HEK293 (cell line): ENCODE measurements at regions not wholly inside any gene's neighbourhood (a gene's known extent, or its start where the extent isn't known, plus 50 kb on each side); places are given as distances from the start of the nearest gene placed in this dataset.

Experiments used
- CTCF ChIA-PET: fragments of 350-600 bp; formaldehyde crosslinking; extraction: SDS; loops from one replicate; lab custom pipeline; 2021; ENCODE audit warnings: antibody characterized with exemption; lab: Yijun Ruan, JAX
- POLR2A ChIA-PET: fragments of 300-600 bp; formaldehyde crosslinking; extraction: SDS; loops from one replicate; lab custom pipeline; 2020; ENCODE audit warnings: antibody characterized with exemption, inconsistent platforms; lab: Yijun Ruan, JAX
- H3K27ac ChIP-seq: fragments of 200-500 bp; sonication (Bioruptor generic); 2 replicates; pipeline ENCODE4 v1.5.1; 2014; ENCODE audit warnings: low read depth, low read length, control low read depth, inconsistent platforms; ENCODE audit errors: extremely low read depth
- H3K36me3 ChIP-seq, 2 experiments: fragments of 200-500 bp in 1 of 2; sonication (Bioruptor generic) in 1 of 2; 1 replicate in 1 of 2; 2 replicates in 1 of 2; pipeline ENCODE4 v1.5.1; 2014 to 2017; ENCODE audit warnings: inconsistent platforms in 2 of 2, low read length in 2 of 2; ENCODE audit not compliant: control insufficient read depth in 2 of 2, insufficient read depth in 1 of 2
- H3K4me1 ChIP-seq: fragments of 200-500 bp; sonication (Bioruptor generic); 2 replicates; pipeline ENCODE4 v1.5.1; 2014; ENCODE audit warnings: mild to moderate bottlenecking, low read length, inconsistent platforms; ENCODE audit not compliant: control insufficient read depth, insufficient read depth
- H3K4me3 ChIP-seq: 2 replicates; pipeline ENCODE4 v1.5.1; 2011; ENCODE audit warnings: low read depth, mild to moderate bottlenecking, control low read depth, low read length, moderate library complexity
- H3K9me3 ChIP-seq: fragments of 200-500 bp; sonication (Bioruptor generic); 2 replicates; pipeline ENCODE4 v1.5.1; 2014; ENCODE audit warnings: low read depth, low read length, inconsistent platforms; ENCODE audit not compliant: control insufficient read depth, insufficient read depth
- SP3 ChIP-seq: fragments of 450-650 bp; formaldehyde crosslinking; IDR thresholded peaks from 2 replicates; pipeline ENCODE4 v1.5.1; 2016; ENCODE audit warnings: missing biosample characterization, missing genetic modification characterization
- ZBTB21 ChIP-seq: fragments of 450-650 bp; formaldehyde crosslinking; IDR thresholded peaks from 2 replicates; pipeline ENCODE4 v1.5.1; 2017; ENCODE audit warnings: missing biosample characterization, missing genetic modification characterization
- ZNF121 ChIP-seq: fragments of 450-650 bp; formaldehyde crosslinking; IDR thresholded peaks from 2 replicates; pipeline ENCODE4 v1.5.1; 2016; ENCODE audit warnings: missing biosample characterization, missing genetic modification characterization
- ZNF133 ChIP-seq: fragments of 450-650 bp; formaldehyde crosslinking; IDR thresholded peaks from 2 replicates; pipeline ENCODE4 v1.5.1; 2016; ENCODE audit warnings: missing biosample characterization, missing genetic modification characterization
- ZNF146 ChIP-seq: fragments of 450-650 bp; formaldehyde crosslinking; IDR thresholded peaks from 2 replicates; pipeline ENCODE4 v1.5.1; 2016; ENCODE audit warnings: missing biosample characterization, missing genetic modification characterization
- ZNF148 ChIP-seq: fragments of 450-650 bp; formaldehyde crosslinking; IDR thresholded peaks from 2 replicates; pipeline ENCODE4 v1.5.0; 2017; ENCODE audit warnings: missing biosample characterization, missing genetic modification characterization, borderline replicate concordance
- ZNF211 ChIP-seq: fragments of 450-650 bp; formaldehyde crosslinking; IDR thresholded peaks from 2 replicates; pipeline ENCODE4 v1.5.1; 2016; ENCODE audit warnings: low read depth, missing biosample characterization, missing genetic modification characterization
- ZNF350 ChIP-seq: fragments of 450-650 bp; formaldehyde crosslinking; IDR thresholded peaks from 2 replicates; pipeline ENCODE4 v1.5.0; 2017; ENCODE audit warnings: missing biosample characterization, mild to moderate bottlenecking, missing genetic modification characterization
- ZNF391 ChIP-seq: fragments of 450-650 bp; formaldehyde crosslinking; IDR thresholded peaks from 2 replicates; pipeline ENCODE4 v1.5.1; 2016; ENCODE audit warnings: low read depth, missing biosample characterization, missing genetic modification characterization, borderline replicate concordance
- ZNF501 ChIP-seq: fragments of 450-650 bp; formaldehyde crosslinking; IDR thresholded peaks from 2 replicates; pipeline ENCODE4 v1.5.1; 2016; ENCODE audit warnings: missing biosample characterization, missing genetic modification characterization
- ZNF518A ChIP-seq: fragments of 450-650 bp; formaldehyde crosslinking; conservative IDR thresholded peaks from 2 replicates; pipeline ENCODE4 v1.5.1; 2016; ENCODE audit warnings: low read depth, missing biosample characterization, missing genetic modification characterization
- ZNF558 ChIP-seq: fragments of 450-650 bp; formaldehyde crosslinking; IDR thresholded peaks from 2 replicates; pipeline ENCODE4 v1.5.1; 2016; ENCODE audit warnings: missing biosample characterization, missing genetic modification characterization
- ZNF596 ChIP-seq: fragments of 450-650 bp; IDR thresholded peaks from 2 replicates; pipeline ENCODE4 v1.5.0; 2018; ENCODE audit warnings: missing biosample characterization, mild to moderate bottlenecking, missing genetic modification characterization, moderate library complexity
- ZNF654 ChIP-seq: fragments of 450-650 bp; formaldehyde crosslinking; IDR thresholded peaks from 2 replicates; pipeline ENCODE4 v1.5.1; 2016; ENCODE audit warnings: low read depth, missing biosample characterization, missing genetic modification characterization
- ZNF704 ChIP-seq: fragments of 450-650 bp; formaldehyde crosslinking; IDR thresholded peaks from 2 replicates; pipeline ENCODE4 v1.5.1; 2016; ENCODE audit warnings: missing biosample characterization, missing genetic modification characterization
- ZSCAN23 ChIP-seq: fragments of 450-650 bp; formaldehyde crosslinking; IDR thresholded peaks from 2 replicates; pipeline ENCODE4 v1.5.1; 2016; ENCODE audit warnings: missing biosample characterization, missing genetic modification characterization

- no peak for TF ChIP-seq ZNF148 (tag by site-specific recombination)
- TF ChIP-seq ZNF211 (tag by site-specific recombination): no peak
- no peak for TF ChIP-seq ZNF121 (tag by site-specific recombination)
These were observed 117.1 kb upstream of the EEF1E1 start (continued) for GRCh38 chr6:8219352-8219943.

- no peak overlapping the region for H3K4me3 ChIP-seq
- no peak overlapping the region for H3K27ac ChIP-seq
- no peaks in the 10 kb centered on the region for H3K9me3 ChIP-seq
- H3K36me3 ChIP-seq: no peaks in the 10 kb centered on the region
- ChIA-PET POLR2A (interaction anchor here (0.9 to 1.4 kb wide), 2 partner anchors 88 to 117 kb away, joined by 3 to 4 read pairs (median 4); partner anchors contain the start of gene EEF1E1), CTCF (interaction anchor here (0.6 to 7.2 kb wide), 65 partner anchors 10 to 1870 kb away, joined by 3 to 475 read pairs (median 5); partner anchors contain the start of gene EEF1E1)
- TF ChIP-seq ZNF704 (tag by site-specific recombination) (no peak), ZNF133 (tag by site-specific recombination) (no peak), ZSCAN23 (no peak), SP3 (tag by site-specific recombination) (no peak)
- no peaks in the 10 kb centered on the region for H3K4me1 ChIP-seq
These were observed 116.5 kb upstream of the EEF1E1 start for GRCh38 chr6:8218861-8219260.

- no peak for TF ChIP-seq ZNF350 (tag by site-specific recombination)
- no peak for TF ChIP-seq ZNF558 (tag by site-specific recombination)
- no peak for TF ChIP-seq ZNF146 (tag by site-specific recombination)
- no peak for TF ChIP-seq ZBTB21 (tag by site-specific recombination)
- TF ChIP-seq ZNF518A (tag by site-specific recombination): no peak
- TF ChIP-seq ZNF501 (tag by site-specific recombination): no peak
- TF ChIP-seq ZNF596: no peak
- no peak for TF ChIP-seq ZNF654 (tag by site-specific recombination)
- no peak for TF ChIP-seq ZNF391
- POLR2A ChIA-PET: no interaction called here
- no peak overlapping the region for H3K27ac ChIP-seq
- H3K4me3 ChIP-seq: no peak overlapping the region
- CTCF ChIA-PET: interaction anchor here (0.7 to 3.0 kb wide), 2 partner anchors 84 to 1106 kb away, joined by 4 to 22 read pairs; no protein-coding TSS in a partner anchor
- H3K36me3 ChIP-seq: no peaks in the 10 kb centered on the region; a peak in 1 of 3 replicates
- H3K4me1 ChIP-seq: no peaks in the 10 kb centered on the region
- H3K9me3 ChIP-seq: no peaks in the 10 kb centered on the region
These were observed 113.3 kb upstream of the EEF1E1 start for GRCh38 chr6:8215631-8216030.
